ENCODE measurements at regions not wholly inside any gene's neighbourhood (a gene's known extent, or its start where the extent isn't known, plus 50 kb on each side); places are given as distances from the start of the nearest gene placed in this dataset.

- no peak for TF ChIP-seq CTCF (IDR thresholded peaks at IDR 0.05; ENCODE audit: low read length)
- no peak for TF ChIP-seq EZH2 (optimal IDR thresholded peaks at IDR 0.05; ENCODE audit: low read depth, low read length)
- TF ChIP-seq EZH2phosphoT487 (IDR thresholded peaks at IDR 0.05; ENCODE audit: low read length), result no peak
These were observed 310.2 kb downstream of the ARL6IP6 start for GRCh38 chr2:153028626-153029025.

All from MM.1S (cell line).